Loucy (cell line): ENCODE measurements at regions not wholly inside any gene's neighbourhood (a gene's known extent, or its start where the extent isn't known, plus 50 kb on each side); places are given as distances from the start of the nearest gene placed in this dataset.

Experiments
- H2AFZ ChIP-seq: fragments of 200-600 bp; sonication (generic); 2 replicates; pipeline ENCODE4 v1.6.0; 2016; ENCODE audit warnings: antibody characterized with exemption, mild to moderate bottlenecking, low read length, moderate library complexity
- H3F3A ChIP-seq: fragments of 200-600 bp; 2 replicates; pipeline ENCODE4 v1.6.0; 2016; ENCODE audit warnings: antibody characterized with exemption, low read depth, mild to moderate bottlenecking
- H3K27me3 ChIP-seq: fragments of 200-600 bp; sonication (generic); 2 replicates; pipeline ENCODE4 v1.6.1; 2014; ENCODE audit warnings: low read length, mild to moderate bottlenecking; ENCODE audit not compliant: insufficient read depth, poor library complexity, severe bottlenecking
- H3K36me3 ChIP-seq: fragments of 200-600 bp; sonication (generic); 2 replicates; pipeline ENCODE4 v1.6.1; 2016; ENCODE audit warnings: low read length; ENCODE audit not compliant: insufficient read depth
- H3K4me1 ChIP-seq: fragments of 200-600 bp; sonication (generic); 2 replicates; pipeline ENCODE4 v1.5.1; 2014; ENCODE audit warnings: low read length, mild to moderate bottlenecking; ENCODE audit not compliant: insufficient read depth, poor library complexity, severe bottlenecking
- H3K4me2 ChIP-seq: fragments of 200-600 bp; sonication (generic); 2 replicates; pipeline ENCODE4 v1.6.0; 2014; ENCODE audit warnings: antibody characterized with exemption, low read length, low read depth, mild to moderate bottlenecking; ENCODE audit not compliant: poor library complexity, severe bottlenecking
- H3K4me3 ChIP-seq: fragments of 200-600 bp; sonication (generic); 2 replicates; pipeline ENCODE4 v1.5.1; 2014; ENCODE audit warnings: low read length, mild to moderate bottlenecking, mixed read lengths; ENCODE audit not compliant: poor library complexity, severe bottlenecking
- H3K79me2 ChIP-seq: fragments of 200-600 bp; sonication (generic); 2 replicates; pipeline ENCODE4 v1.6.1; 2014; ENCODE audit warnings: low read length; ENCODE audit not compliant: insufficient read depth
- H3K9ac ChIP-seq: fragments of 200-600 bp; sonication (generic); 2 replicates; pipeline ENCODE4 v1.6.0; 2014; ENCODE audit warnings: mild to moderate bottlenecking, low read depth, low read length, moderate library complexity; ENCODE audit not compliant: poor library complexity, severe bottlenecking
- H3K9me2 ChIP-seq: fragments of 200-600 bp; sonication (generic); replicated peaks from 2 replicates; pipeline ENCODE4 v1.6.1; 2016; ENCODE audit warnings: low read depth, low read length, mixed read lengths
- H3K9me3 ChIP-seq: fragments of 200-600 bp; sonication (generic); 2 replicates; pipeline ENCODE4 v1.6.1; 2014; ENCODE audit warnings: mild to moderate bottlenecking, antibody characterized with exemption, low read length, low read depth; ENCODE audit not compliant: insufficient read depth
- H4K20me1 ChIP-seq: fragments of 200-600 bp; sonication (generic); 2 replicates; pipeline ENCODE4 v1.6.0; 2014; ENCODE audit warnings: antibody characterized with exemption, low read length, mild to moderate bottlenecking; ENCODE audit not compliant: insufficient read depth, poor library complexity, severe bottlenecking
- EZH2phosphoT487 ChIP-seq: fragments of 200-600 bp; IDR thresholded peaks from 2 replicates; pipeline ENCODE4 v1.6.1; 2018; ENCODE audit warnings: antibody characterized with exemption, mild to moderate bottlenecking, moderate library complexity, borderline replicate concordance
- TF ChIP-seq, protein P1 (sequence below): fragments of 200-600 bp; sonication (generic); conservative IDR thresholded peaks from 2 replicates; pipeline ENCODE4 v1.5.1; 2014; ENCODE audit warnings: mild to moderate bottlenecking, antibody characterized with exemption, low read length

DNA sequence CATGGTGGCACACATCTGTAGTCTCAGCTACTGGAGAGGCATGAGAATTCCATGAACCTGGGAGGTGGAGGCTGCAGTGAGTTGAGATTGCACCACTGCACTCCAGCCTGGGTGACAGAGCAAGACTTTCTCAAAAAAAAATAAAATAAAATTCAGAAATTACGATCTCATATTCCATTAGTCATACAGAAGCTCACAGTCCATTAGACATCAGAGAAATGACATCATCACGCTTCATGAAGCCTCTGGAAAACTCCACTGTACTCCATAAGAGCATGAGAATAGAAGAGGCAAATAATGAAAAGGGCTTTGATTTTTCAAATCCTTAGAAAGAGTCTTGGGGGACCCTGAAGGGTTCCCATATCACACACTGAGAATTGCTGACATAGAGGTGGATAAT, 145.0 kb upstream of the MITF start:
- no peaks in the 10 kb centered on the region for H4K20me1 ChIP-seq
- no peaks in the 10 kb centered on the region for H3K36me3 ChIP-seq
- no peak overlapping the region for H3K9ac ChIP-seq
- H3K9me2 ChIP-seq: no peaks in the 10 kb centered on the region
- no peaks in the 10 kb centered on the region for H3K79me2 ChIP-seq
- no peaks in the 10 kb centered on the region for H3K27me3 ChIP-seq
- H3K4me3 ChIP-seq: no peak overlapping the region
- H3F3A ChIP-seq: no peaks in the 10 kb centered on the region
- no peaks in the 10 kb centered on the region for H3K4me1 ChIP-seq
- TF ChIP-seq, protein P1, sequence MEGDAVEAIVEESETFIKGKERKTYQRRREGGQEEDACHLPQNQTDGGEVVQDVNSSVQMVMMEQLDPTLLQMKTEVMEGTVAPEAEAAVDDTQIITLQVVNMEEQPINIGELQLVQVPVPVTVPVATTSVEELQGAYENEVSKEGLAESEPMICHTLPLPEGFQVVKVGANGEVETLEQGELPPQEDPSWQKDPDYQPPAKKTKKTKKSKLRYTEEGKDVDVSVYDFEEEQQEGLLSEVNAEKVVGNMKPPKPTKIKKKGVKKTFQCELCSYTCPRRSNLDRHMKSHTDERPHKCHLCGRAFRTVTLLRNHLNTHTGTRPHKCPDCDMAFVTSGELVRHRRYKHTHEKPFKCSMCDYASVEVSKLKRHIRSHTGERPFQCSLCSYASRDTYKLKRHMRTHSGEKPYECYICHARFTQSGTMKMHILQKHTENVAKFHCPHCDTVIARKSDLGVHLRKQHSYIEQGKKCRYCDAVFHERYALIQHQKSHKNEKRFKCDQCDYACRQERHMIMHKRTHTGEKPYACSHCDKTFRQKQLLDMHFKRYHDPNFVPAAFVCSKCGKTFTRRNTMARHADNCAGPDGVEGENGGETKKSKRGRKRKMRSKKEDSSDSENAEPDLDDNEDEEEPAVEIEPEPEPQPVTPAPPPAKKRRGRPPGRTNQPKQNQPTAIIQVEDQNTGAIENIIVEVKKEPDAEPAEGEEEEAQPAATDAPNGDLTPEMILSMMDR: no peak
- no peak for TF ChIP-seq EZH2phosphoT487
- H3K9me3 ChIP-seq: no peaks in the 10 kb centered on the region
- H3K4me2 ChIP-seq: no peak overlapping the region
- H2AFZ ChIP-seq: no peak overlapping the region

DNA sequence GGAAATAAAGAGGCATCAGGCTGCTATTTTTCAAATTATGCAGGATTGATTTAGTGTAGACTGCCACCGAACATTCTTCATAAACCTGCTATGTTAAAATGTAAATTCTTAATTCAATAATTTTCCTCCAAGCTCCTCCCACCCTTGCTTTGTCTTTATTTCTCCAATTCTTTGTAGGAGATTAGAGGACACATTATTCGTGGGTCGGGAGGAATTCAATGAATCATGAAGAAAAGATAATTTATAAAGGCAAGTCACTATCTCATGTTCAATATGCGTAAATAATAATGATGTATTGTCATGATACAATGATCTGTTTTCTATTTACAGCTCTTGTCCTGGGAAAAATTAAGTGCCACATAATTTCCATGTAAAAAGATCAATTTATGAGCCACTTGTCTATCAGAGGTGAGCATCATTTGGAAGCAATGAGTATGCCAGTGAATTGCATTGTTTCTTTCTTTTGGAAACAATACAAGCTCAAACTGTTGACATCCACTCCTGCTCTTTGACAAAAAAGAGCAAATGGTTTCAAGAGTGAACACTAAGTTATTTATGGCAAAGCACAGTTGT, 148.0 kb upstream of the MITF start:
- H3K4me2 ChIP-seq: no peak overlapping the region
- H2AFZ ChIP-seq: no peak overlapping the region
- TF ChIP-seq EZH2phosphoT487: no peak
- TF ChIP-seq, protein P1: no peak
- H3K9me3 ChIP-seq: peaks cover 4% of the 10 kb centered on the region; the same call in 1 of the 2 replicates
- no peaks in the 10 kb centered on the region for H3F3A ChIP-seq
- H4K20me1 ChIP-seq: no peaks in the 10 kb centered on the region
- H3K9me2 ChIP-seq: no peaks in the 10 kb centered on the region
- no peaks in the 10 kb centered on the region for H3K27me3 ChIP-seq
- no peak overlapping the region for H3K9ac ChIP-seq
- H3K36me3 ChIP-seq: no peaks in the 10 kb centered on the region
- H3K4me1 ChIP-seq: no peaks in the 10 kb centered on the region
- H3K4me3 ChIP-seq: no peak overlapping the region
- H3K79me2 ChIP-seq: no peaks in the 10 kb centered on the region

DNA sequence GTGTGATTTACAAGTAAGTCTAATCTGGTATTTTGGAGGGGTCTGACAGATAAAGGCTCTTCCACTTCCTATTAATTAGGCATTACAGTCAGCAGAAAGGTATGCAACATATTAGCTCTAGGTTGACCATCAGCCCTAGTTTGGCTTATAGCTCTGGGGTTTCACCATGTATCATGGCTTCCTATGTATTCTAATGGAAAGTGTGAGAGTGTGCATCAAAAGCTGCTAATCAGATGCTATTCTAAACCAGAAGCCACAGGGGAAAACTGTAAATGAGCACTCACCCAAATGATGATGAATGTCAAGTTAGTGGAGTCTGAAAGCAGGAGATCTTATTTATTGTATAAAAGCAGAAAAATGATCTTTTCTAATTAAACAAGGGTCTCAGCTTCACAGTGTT, 149.2 kb upstream of the MITF start:
- no peak for TF ChIP-seq EZH2phosphoT487
- TF ChIP-seq, protein P1: no peak

More for the DNA sequence above, 149.2 kb upstream of the MITF start:
- no peak overlapping the region for H3K4me2 ChIP-seq
- H3K9me2 ChIP-seq: no peaks in the 10 kb centered on the region
- no peaks in the 10 kb centered on the region for H3K79me2 ChIP-seq
- H3K4me3 ChIP-seq: no peak overlapping the region
- H2AFZ ChIP-seq: no peak overlapping the region
- no peak overlapping the region for H3K9ac ChIP-seq
- H3K4me1 ChIP-seq: no peaks in the 10 kb centered on the region
- H3K9me3 ChIP-seq: peaks cover 4% of the 10 kb centered on the region; the same call in 1 of the 2 replicates
- H3F3A ChIP-seq: no peaks in the 10 kb centered on the region
- H3K36me3 ChIP-seq: no peaks in the 10 kb centered on the region
- no peaks in the 10 kb centered on the region for H4K20me1 ChIP-seq
- H3K27me3 ChIP-seq: no peaks in the 10 kb centered on the region
